ENCODE measurements at regions not wholly inside any gene's neighbourhood (a gene's known extent, or its start where the extent isn't known, plus 50 kb on each side); places are given as distances from the start of the nearest gene placed in this dataset.
"Not testable (repeated sequence)": the region's sequence is repeated elsewhere in the genome, so short reads cannot be mapped to it uniquely, and the experiment has no call there.

- no peaks in the 10 kb centered on the region for H3K36me3 ChIP-seq (ENCODE audit: control insufficient read depth, insufficient read depth, low read length)
- H3K4me3 ChIP-seq (ENCODE audit: insufficient read depth, low read depth, low read length): no peak overlapping the region
- no peaks in the 10 kb centered on the region for H3K9me3 ChIP-seq (ENCODE audit: control insufficient read depth, low read length)
- H3K4me1 ChIP-seq (ENCODE audit: control insufficient read depth, insufficient read depth, low read length): no peaks in the 10 kb centered on the region
- no peak overlapping the region for H3K27ac ChIP-seq (ENCODE audit: insufficient read depth, low read depth, low read length, poor library complexity, severe bottlenecking)
- no peaks in the 10 kb centered on the region for H3K27me3 ChIP-seq (ENCODE audit: control insufficient read depth, insufficient read depth, low read length, poor library complexity, severe bottlenecking)
- 91 to 94% methylated on average over 1 of the region's 1 CpG for WGBS, 2 experiments
These were observed 256.8 kb upstream of the RPS23 start for GRCh38 chr5:82534986-82535385.

GRCh38 chr5:82532075-82532474, 253.9 kb upstream of the RPS23 start:
- not testable (repeated sequence) for H3K27me3 ChIP-seq (ENCODE audit: control insufficient read depth, insufficient read depth, low read length, poor library complexity, severe bottlenecking); H3K27ac ChIP-seq (ENCODE audit: insufficient read depth, low read depth, low read length, poor library complexity, severe bottlenecking); H3K36me3 ChIP-seq (ENCODE audit: control insufficient read depth, insufficient read depth, low read length); H3K4me3 ChIP-seq (ENCODE audit: insufficient read depth, low read depth, low read length); H3K4me1 ChIP-seq (ENCODE audit: control insufficient read depth, insufficient read depth, low read length); H3K9me3 ChIP-seq (ENCODE audit: control insufficient read depth, low read length)
- 86 to 88% methylated on average over 2 of the region's 2 CpGs for WGBS, 2 experiments

GRCh38 chr5:82526540-82526939, 248.4 kb upstream of the RPS23 start:
- H3K36me3 ChIP-seq (ENCODE audit: control insufficient read depth, insufficient read depth, low read length): no peaks in the 10 kb centered on the region
- no peak overlapping the region for H3K4me3 ChIP-seq (ENCODE audit: insufficient read depth, low read depth, low read length)
- H3K27ac ChIP-seq (ENCODE audit: insufficient read depth, low read depth, low read length, poor library complexity, severe bottlenecking): no peak overlapping the region
- WGBS, 2 experiments: 100% methylated on average over 1 to 2 of the region's 2 CpGs
- H3K9me3 ChIP-seq (ENCODE audit: control insufficient read depth, low read length): no peaks in the 10 kb centered on the region
- H3K4me1 ChIP-seq (ENCODE audit: control insufficient read depth, insufficient read depth, low read length): no peaks in the 10 kb centered on the region
- H3K27me3 ChIP-seq (ENCODE audit: control insufficient read depth, insufficient read depth, low read length, poor library complexity, severe bottlenecking): no peaks in the 10 kb centered on the region

GRCh38 chr5:82525626-82526025, 247.5 kb upstream of the RPS23 start:
- Histone ChIP-seq H3K4me3 (ENCODE audit: insufficient read depth, low read depth, low read length) (no peak overlapping the region), H3K9me3 (ENCODE audit: control insufficient read depth, low read length) (no peaks in the 10 kb centered on the region), H3K36me3 (ENCODE audit: control insufficient read depth, insufficient read depth, low read length) (no peaks in the 10 kb centered on the region), H3K4me1 (ENCODE audit: control insufficient read depth, insufficient read depth, low read length) (no peaks in the 10 kb centered on the region), H3K27ac (ENCODE audit: insufficient read depth, low read depth, low read length, poor library complexity, severe bottlenecking) (no peak overlapping the region), H3K27me3 (ENCODE audit: control insufficient read depth, insufficient read depth, low read length, poor library complexity, severe bottlenecking) (no peaks in the 10 kb centered on the region)
- WGBS, 2 experiments: 82 to 92% methylated on average over 3 of the region's 3 CpGs

- no peaks in the 10 kb centered on the region for H3K27me3 ChIP-seq (ENCODE audit: control insufficient read depth, insufficient read depth, low read length, poor library complexity, severe bottlenecking)
- H3K9me3 ChIP-seq (ENCODE audit: control insufficient read depth, low read length): no peaks in the 10 kb centered on the region
- no peaks in the 10 kb centered on the region for H3K36me3 ChIP-seq (ENCODE audit: control insufficient read depth, insufficient read depth, low read length)
- H3K4me1 ChIP-seq (ENCODE audit: control insufficient read depth, insufficient read depth, low read length): no peaks in the 10 kb centered on the region
- H3K27ac ChIP-seq (ENCODE audit: insufficient read depth, low read depth, low read length, poor library complexity, severe bottlenecking): no peak overlapping the region
- WGBS, 2 experiments: 88 to 100% methylated on average over 2 of the region's 2 CpGs
- H3K4me3 ChIP-seq (ENCODE audit: insufficient read depth, low read depth, low read length): no peak overlapping the region
These were observed 245.5 kb upstream of the RPS23 start for GRCh38 chr5:82523633-82524032.

GRCh38 chr5:82522897-82523296, 244.7 kb upstream of the RPS23 start:
- Histone ChIP-seq H3K4me1 (ENCODE audit: control insufficient read depth, insufficient read depth, low read length) (no peaks in the 10 kb centered on the region), H3K9me3 (ENCODE audit: control insufficient read depth, low read length) (no peaks in the 10 kb centered on the region), H3K27me3 (ENCODE audit: control insufficient read depth, insufficient read depth, low read length, poor library complexity, severe bottlenecking) (no peaks in the 10 kb centered on the region), H3K36me3 (ENCODE audit: control insufficient read depth, insufficient read depth, low read length) (no peaks in the 10 kb centered on the region), H3K4me3 (ENCODE audit: insufficient read depth, low read depth, low read length) (no peak overlapping the region), H3K27ac (ENCODE audit: insufficient read depth, low read depth, low read length, poor library complexity, severe bottlenecking) (no peak overlapping the region)
- 91 to 93% methylated on average over 7 of the region's 7 CpGs for WGBS, 2 experiments

- Histone ChIP-seq H3K4me1 (ENCODE audit: control insufficient read depth, insufficient read depth, low read length) (no peaks in the 10 kb centered on the region), H3K4me3 (ENCODE audit: insufficient read depth, low read depth, low read length) (no peak overlapping the region), H3K9me3 (ENCODE audit: control insufficient read depth, low read length) (no peaks in the 10 kb centered on the region), H3K27ac (ENCODE audit: insufficient read depth, low read depth, low read length, poor library complexity, severe bottlenecking) (no peak overlapping the region), H3K27me3 (ENCODE audit: control insufficient read depth, insufficient read depth, low read length, poor library complexity, severe bottlenecking) (no peaks in the 10 kb centered on the region), H3K36me3 (ENCODE audit: control insufficient read depth, insufficient read depth, low read length) (no peaks in the 10 kb centered on the region)
- 93 to 94% methylated on average over 4 of the region's 4 CpGs for WGBS, 2 experiments
These were observed 243.4 kb upstream of the RPS23 start for GRCh38 chr5:82521431-82522051.

GRCh38 chr5:82519558-82519957, 241.4 kb upstream of the RPS23 start:
- no peaks in the 10 kb centered on the region for H3K4me1 ChIP-seq (ENCODE audit: control insufficient read depth, insufficient read depth, low read length)
- H3K27me3 ChIP-seq (ENCODE audit: control insufficient read depth, insufficient read depth, low read length, poor library complexity, severe bottlenecking): no peaks in the 10 kb centered on the region
- H3K9me3 ChIP-seq (ENCODE audit: control insufficient read depth, low read length): no peaks in the 10 kb centered on the region
- WGBS, 2 experiments: 89 to 94% methylated on average over 2 to 3 of the region's 3 CpGs
- no peaks in the 10 kb centered on the region for H3K36me3 ChIP-seq (ENCODE audit: control insufficient read depth, insufficient read depth, low read length)
- no peak overlapping the region for H3K27ac ChIP-seq (ENCODE audit: insufficient read depth, low read depth, low read length, poor library complexity, severe bottlenecking)
- H3K4me3 ChIP-seq (ENCODE audit: insufficient read depth, low read depth, low read length): no peak overlapping the region

- H3K4me3 ChIP-seq (ENCODE audit: insufficient read depth, low read depth, low read length): no peak overlapping the region
- no peaks in the 10 kb centered on the region for H3K36me3 ChIP-seq (ENCODE audit: control insufficient read depth, insufficient read depth, low read length)
- 93 to 95% methylated on average over 4 of the region's 4 CpGs for WGBS, 2 experiments
- no peak overlapping the region for H3K27ac ChIP-seq (ENCODE audit: insufficient read depth, low read depth, low read length, poor library complexity, severe bottlenecking)
- H3K27me3 ChIP-seq (ENCODE audit: control insufficient read depth, insufficient read depth, low read length, poor library complexity, severe bottlenecking): no peaks in the 10 kb centered on the region
- no peaks in the 10 kb centered on the region for H3K4me1 ChIP-seq (ENCODE audit: control insufficient read depth, insufficient read depth, low read length)
- H3K9me3 ChIP-seq (ENCODE audit: control insufficient read depth, low read length): no peaks in the 10 kb centered on the region
These were observed 239.5 kb upstream of the RPS23 start for GRCh38 chr5:82517544-82518075.

GRCh38 chr5:82513738-82514137, 235.6 kb upstream of the RPS23 start:
- WGBS, 2 experiments: 90 to 95% methylated on average over 5 of the region's 5 CpGs
- H3K9me3 ChIP-seq (ENCODE audit: control insufficient read depth, low read length): no peaks in the 10 kb centered on the region
- H3K27ac ChIP-seq (ENCODE audit: insufficient read depth, low read depth, low read length, poor library complexity, severe bottlenecking): no peak overlapping the region

GRCh38 chr5:82512025-82512424, 233.9 kb upstream of the RPS23 start:
- Histone ChIP-seq H3K27ac (ENCODE audit: insufficient read depth, low read depth, low read length, poor library complexity, severe bottlenecking) (no peak overlapping the region), H3K27me3 (ENCODE audit: control insufficient read depth, insufficient read depth, low read length, poor library complexity, severe bottlenecking) (no peaks in the 10 kb centered on the region), H3K36me3 (ENCODE audit: control insufficient read depth, insufficient read depth, low read length) (no peaks in the 10 kb centered on the region), H3K4me1 (ENCODE audit: control insufficient read depth, insufficient read depth, low read length) (no peaks in the 10 kb centered on the region), H3K9me3 (ENCODE audit: control insufficient read depth, low read length) (no peaks in the 10 kb centered on the region), H3K4me3 (ENCODE audit: insufficient read depth, low read depth, low read length) (no peak overlapping the region)
- WGBS, 2 experiments: 41 to 63% methylated on average over 1 of the region's 2 CpGs

More at GRCh38 chr5:82513738-82514137, 235.6 kb upstream of the RPS23 start:
- Histone ChIP-seq H3K36me3 (ENCODE audit: control insufficient read depth, insufficient read depth, low read length) (no peaks in the 10 kb centered on the region), H3K4me3 (ENCODE audit: insufficient read depth, low read depth, low read length) (no peak overlapping the region), H3K4me1 (ENCODE audit: control insufficient read depth, insufficient read depth, low read length) (no peaks in the 10 kb centered on the region), H3K27me3 (ENCODE audit: control insufficient read depth, insufficient read depth, low read length, poor library complexity, severe bottlenecking) (no peaks in the 10 kb centered on the region)
